ENCODE measurements at regions not wholly inside any gene's neighbourhood (a gene's known extent, or its start where the extent isn't known, plus 50 kb on each side); places are given as distances from the start of the nearest gene placed in this dataset.
"Not testable (repeated sequence)": the region's sequence is repeated elsewhere in the genome, so short reads cannot be mapped to it uniquely, and the experiment has no call there.

- no peak for DNase-seq (ENCODE audit: low read depth)
Measured at GRCh38 chr9:27802418-27802817, 229.1 kb upstream of the C9orf72 start.

DNA sequence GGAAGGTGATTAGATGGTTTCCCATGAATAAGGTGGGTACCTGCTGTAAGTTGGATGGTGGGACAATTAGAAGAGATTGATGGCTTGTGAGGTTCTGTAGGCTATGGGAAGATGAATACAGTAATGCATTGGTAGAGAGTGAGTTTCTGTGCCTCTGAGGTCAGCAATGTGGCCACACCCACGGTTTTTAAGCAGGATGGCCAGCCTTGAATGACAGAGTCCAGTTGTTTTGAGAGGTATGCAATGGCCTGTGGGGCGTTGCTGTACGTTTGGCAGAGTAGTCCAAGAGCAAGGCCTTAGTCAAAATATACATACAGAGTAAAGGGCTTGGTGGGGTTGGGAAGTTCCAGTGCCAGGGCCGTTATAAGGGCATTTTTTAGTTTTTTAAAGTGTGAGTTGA lies 235.6 kb upstream of the C9orf72 start:
- no peak for DNase-seq (ENCODE audit: low read depth)

- no peak for DNase-seq (ENCODE audit: low read depth)
Measured at GRCh38 chr9:27817747-27818146, 244.5 kb upstream of the C9orf72 start.

DNA sequence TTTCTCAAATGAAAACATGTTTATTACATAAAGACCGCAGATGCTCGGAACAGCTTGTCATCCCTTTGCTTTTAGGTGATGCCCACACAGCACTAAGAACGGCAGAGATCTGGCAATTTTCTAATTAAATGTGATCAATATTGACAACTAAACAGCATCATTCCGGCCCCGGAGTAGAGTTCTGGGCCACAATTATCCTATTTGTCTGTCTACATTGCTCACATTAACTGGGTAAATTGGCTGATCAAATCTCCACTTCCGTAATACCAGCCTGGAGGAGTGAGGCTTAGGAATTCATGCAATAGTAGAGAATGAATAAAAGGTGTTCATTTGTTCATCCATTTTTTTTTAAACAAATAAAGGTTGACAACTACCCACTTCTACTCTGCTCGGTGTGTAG lies 245.1 kb upstream of the C9orf72 start:
- DNase-seq (ENCODE audit: low read depth): no peak

DNA sequence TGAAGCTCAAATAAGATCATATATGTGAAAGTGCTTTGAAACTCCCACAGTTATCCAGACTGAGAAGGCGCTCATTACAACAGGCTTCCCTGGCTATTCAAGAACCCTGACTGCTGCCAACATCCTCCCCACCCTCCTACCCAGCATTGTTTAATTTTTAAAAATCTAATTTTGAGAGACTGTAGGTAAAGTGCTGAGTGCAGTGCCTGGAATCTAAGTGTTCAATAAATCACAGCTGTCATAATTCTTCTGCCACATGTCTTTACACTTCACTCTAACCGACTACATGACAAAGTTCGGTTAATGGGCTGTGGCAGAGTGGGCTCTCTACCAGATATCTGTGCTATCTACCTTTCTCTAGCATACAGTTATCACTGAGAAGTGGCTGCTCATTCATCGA lies 255.6 kb upstream of the C9orf72 start:
- DNase-seq (ENCODE audit: low read depth): no peak

DNA sequence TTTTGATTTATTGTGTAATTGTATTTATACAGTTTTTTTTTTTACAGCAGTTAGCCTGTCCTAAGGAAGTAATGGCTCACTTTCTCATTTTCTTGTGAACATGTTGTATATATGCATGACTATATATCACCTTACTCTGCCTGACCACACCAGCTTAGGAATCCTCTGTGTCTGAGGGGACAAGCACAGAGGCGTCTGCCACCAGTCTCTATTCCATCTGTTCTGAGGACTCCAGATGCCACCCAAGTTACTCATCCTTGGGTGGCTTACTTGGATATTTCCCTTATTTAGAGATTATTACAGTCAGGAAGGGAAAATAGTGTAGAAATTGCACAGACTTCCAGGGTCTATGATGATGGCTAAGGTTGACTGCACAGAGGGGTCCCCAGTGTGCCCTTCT lies 256.3 kb upstream of the C9orf72 start:
- no peak for DNase-seq (ENCODE audit: low read depth)

- DNase-seq (ENCODE audit: low read depth): not testable (repeated sequence)
Measured at GRCh38 chr9:27832108-27832507, 258.8 kb upstream of the C9orf72 start.

DNA sequence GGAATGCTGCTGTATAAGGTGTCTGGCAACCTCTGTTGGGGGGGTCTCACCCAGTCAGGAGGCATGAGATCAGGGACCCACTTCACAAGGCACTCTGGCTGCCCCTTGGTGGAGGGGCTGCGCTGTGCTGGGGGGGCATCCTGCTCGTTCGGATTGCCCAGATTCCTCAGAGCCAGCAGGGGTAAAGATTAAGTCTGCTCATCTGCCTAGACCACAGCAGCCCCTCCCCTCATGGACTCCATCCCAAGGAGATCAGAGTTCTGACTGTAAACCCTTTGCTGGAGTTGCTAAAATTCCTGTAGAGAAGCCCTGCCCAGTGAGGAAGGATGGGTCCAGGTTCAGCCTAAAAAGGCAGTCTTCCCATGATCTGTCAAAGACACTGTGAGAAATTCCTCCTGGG lies 262.0 kb upstream of the C9orf72 start:
- no peak for DNase-seq (ENCODE audit: low read depth)

- no peak for DNase-seq (ENCODE audit: low read depth)
Measured at GRCh38 chr9:27835746-27836145, 262.5 kb upstream of the C9orf72 start.

GRCh38 chr9:27836661-27837401 lies 263.6 kb upstream of the C9orf72 start:
- no peak for DNase-seq (ENCODE audit: low read depth)

- DNase-seq (ENCODE audit: low read depth): no peak
Measured at GRCh38 chr9:27838876-27839275, 265.6 kb upstream of the C9orf72 start.

DNA sequence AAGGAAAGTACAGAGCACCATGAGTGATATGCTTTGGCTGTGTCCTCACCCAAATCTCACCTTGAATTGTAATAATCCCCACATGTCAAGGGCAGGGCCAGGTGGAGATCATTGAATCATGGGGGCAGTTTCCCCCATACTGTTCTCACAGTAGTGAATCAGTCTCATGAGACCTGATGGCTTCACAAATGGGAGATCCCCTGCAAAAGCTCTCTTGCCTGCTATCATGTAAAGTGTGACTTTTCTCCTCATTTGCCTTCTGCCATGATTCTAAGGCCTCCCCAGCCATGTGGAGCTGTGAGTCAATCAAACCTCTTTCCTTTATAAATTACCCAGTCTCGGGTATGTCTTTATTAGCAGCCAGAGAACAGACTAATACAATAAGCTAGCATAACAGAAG lies 266.5 kb upstream of the C9orf72 start:
- not testable (repeated sequence) for DNase-seq (ENCODE audit: low read depth)

- DNase-seq (ENCODE audit: low read depth): no peak
Measured at GRCh38 chr9:27844797-27845196, 271.5 kb upstream of the C9orf72 start.

DNA sequence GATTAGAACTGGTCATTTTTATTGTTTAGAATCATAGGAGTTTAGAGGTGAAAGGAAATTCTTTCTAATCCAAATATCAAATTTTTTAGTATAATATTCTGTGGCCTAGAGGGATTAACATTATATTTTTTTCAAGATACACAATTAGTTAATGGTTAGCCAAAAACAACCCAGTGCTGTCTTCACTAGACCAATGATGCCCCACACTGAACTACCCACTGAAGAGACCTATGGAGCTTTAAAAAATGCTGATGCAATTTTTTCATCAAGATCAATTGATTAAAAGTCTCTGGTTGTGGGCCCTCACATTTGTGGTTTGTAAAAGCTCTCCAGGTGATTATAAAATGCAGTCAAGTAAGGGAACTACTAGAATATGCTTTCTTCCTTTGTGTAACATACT lies 274.1 kb upstream of the C9orf72 start:
- DNase-seq (ENCODE audit: low read depth): no peak

- no peak for DNase-seq (ENCODE audit: low read depth)
Measured at GRCh38 chr9:27847818-27848217, 274.5 kb upstream of the C9orf72 start.

DNA sequence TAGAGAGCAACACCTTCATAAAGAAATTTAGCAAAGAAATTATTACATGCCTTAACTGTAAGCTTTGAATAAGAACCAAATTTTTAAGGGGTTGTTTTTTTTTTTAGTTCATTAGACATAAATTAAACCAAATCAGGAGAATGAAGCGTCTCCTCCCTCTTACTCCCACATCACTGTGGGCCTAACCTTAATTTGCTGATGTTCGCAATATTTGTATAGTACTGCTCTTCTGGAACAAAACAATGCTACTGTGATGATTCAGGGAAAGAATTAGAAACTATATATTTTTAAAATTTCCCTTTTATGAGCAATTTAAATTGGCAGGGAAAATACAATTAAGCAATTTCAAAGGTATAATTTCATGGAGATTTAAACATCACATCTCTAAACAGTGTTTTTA lies 275.0 kb upstream of the C9orf72 start:
- no peak for DNase-seq (ENCODE audit: low read depth)

GRCh38 chr9:27851858-27852257 lies 278.6 kb upstream of the C9orf72 start:
- no peak for DNase-seq (ENCODE audit: low read depth)

DNA sequence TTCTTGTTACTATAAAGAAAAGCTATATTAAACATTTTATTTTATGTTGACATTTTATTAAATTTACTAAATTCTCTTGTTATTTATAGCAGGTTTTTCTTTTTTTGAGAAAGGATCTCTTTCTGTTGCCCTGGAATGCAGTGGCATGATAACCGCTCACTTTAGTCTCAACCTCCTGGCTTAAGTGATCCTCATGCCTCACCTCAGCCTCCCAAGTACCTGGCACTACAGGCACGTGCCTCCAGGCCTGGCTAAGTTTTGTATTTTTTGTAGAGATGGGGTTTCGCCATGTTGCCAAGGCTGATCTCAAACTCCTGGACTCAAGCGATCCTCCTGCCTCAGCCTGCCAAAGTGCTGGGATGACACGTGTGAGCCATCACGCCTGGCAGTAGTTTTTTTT lies 280.2 kb upstream of the C9orf72 start:
- DNase-seq (ENCODE audit: low read depth): no peak

GRCh38 chr9:27856054-27856453 lies 282.8 kb upstream of the C9orf72 start:
- DNase-seq (ENCODE audit: low read depth): no peak

GRCh38 chr9:27856748-27857147 lies 283.5 kb upstream of the C9orf72 start:
- DNase-seq (ENCODE audit: low read depth): no peak

DNA sequence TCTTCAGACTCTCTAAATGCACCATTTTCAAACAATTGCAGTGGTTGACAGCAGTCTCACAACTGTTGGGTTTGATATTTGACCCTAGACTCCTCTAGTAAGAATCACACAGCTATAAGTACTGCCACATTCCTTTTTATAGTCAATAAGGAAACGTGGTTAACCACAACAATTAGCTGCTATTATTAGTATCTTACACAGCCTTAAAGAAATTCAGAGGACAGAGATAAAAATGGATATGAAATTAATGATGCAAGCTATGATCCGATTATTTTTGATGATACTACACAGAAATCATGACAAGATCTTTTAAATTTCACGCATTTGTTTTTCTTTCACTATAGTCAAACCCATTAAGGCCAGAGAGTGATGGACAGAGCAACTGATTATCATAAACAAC lies 288.6 kb upstream of the C9orf72 start:
- peak; percentile 57 for DNase-seq (ENCODE audit: low read depth)

GRCh38 chr9:27864644-27865438 lies 291.6 kb upstream of the C9orf72 start:
- peak; percentile 99 for DNase-seq (ENCODE audit: low read depth)

GRCh38 chr9:27866741-27867140 lies 293.5 kb upstream of the C9orf72 start:
- DNase-seq (ENCODE audit: low read depth): no peak

Data from renal cortical epithelial cell (primary cell).